ENCODE measurements at regions not wholly inside any gene's neighbourhood (a gene's known extent, or its start where the extent isn't known, plus 50 kb on each side); places are given as distances from the start of the nearest gene placed in this dataset.
"Not testable (repeated sequence)": the region's sequence is repeated elsewhere in the genome, so short reads cannot be mapped to it uniquely, and the experiment has no call there.

DNA sequence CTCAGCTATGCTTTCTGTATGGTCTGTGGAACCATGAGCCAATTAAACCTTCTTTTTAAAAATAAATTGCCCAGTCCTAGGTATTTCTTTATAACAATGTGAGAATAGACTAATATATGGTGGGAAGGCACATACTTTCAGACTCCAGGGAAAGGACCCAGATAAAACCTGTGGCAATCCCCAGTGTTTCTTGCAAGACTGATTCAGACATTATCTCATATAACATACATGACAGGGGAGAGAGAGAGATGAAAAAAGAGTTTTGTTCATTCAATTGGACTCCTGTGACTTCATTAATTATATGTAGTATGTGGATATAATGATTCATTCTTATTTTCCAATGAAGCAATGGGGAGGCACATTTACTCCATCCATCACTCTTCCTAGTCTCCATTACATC, 291.4 kb upstream of the PRKX start:
- intact Hi-C loops (cut with DNase I), result no loop called here
- no peaks in the 10 kb centered on the region for H3K27me3 ChIP-seq
- no peaks in the 10 kb centered on the region for H3K4me1 ChIP-seq
- TF ChIP-seq POLR2A (IDR thresholded peaks at IDR 0.05), result no peak
- no peak for ATAC-seq
- H3K27ac ChIP-seq, result no peak overlapping the region
- H3K4me3 ChIP-seq, result no peak overlapping the region
- DNase-seq, result no peak
- H3K9me3 ChIP-seq, result no peaks in the 10 kb centered on the region
- no peaks in the 10 kb centered on the region for H3K36me3 ChIP-seq (replicated peaks in 1 of 2; ENCODE audit: insufficient read depth in 1 of 2, low read depth in 2 of 2)

DNA sequence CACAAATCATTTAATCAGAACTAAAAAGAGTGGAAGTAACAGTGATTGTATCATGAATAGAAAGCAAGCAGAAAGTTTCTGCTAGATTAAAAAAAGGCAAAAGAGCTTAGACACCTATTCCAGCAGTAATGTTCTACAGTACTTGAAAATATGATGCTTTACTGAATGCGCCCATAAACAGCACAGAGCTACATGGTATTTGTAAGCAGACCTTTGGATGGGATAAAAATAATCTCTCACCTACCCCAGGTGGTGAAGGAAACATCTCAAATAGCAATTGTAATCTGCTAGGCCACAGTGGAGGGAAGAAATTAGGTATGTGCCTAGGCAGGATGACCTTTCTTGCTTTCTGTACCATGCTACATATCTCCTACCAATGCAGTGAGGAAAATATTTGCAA, 280.9 kb upstream of the PRKX start:
- Histone ChIP-seq H3K9me3 (no peaks in the 10 kb centered on the region), H3K4me3 (no peak overlapping the region), H3K36me3 (replicated peaks in 1 of 2; ENCODE audit: insufficient read depth in 1 of 2, low read depth in 2 of 2) (no peaks in the 10 kb centered on the region), H3K4me1 (no peaks in the 10 kb centered on the region), H3K27me3 (no peaks in the 10 kb centered on the region), H3K27ac (no peak overlapping the region)
- ATAC-seq, result no peak
- TF ChIP-seq POLR2A (IDR thresholded peaks at IDR 0.05), result no peak
- TF ChIP-seq, protein P1, sequence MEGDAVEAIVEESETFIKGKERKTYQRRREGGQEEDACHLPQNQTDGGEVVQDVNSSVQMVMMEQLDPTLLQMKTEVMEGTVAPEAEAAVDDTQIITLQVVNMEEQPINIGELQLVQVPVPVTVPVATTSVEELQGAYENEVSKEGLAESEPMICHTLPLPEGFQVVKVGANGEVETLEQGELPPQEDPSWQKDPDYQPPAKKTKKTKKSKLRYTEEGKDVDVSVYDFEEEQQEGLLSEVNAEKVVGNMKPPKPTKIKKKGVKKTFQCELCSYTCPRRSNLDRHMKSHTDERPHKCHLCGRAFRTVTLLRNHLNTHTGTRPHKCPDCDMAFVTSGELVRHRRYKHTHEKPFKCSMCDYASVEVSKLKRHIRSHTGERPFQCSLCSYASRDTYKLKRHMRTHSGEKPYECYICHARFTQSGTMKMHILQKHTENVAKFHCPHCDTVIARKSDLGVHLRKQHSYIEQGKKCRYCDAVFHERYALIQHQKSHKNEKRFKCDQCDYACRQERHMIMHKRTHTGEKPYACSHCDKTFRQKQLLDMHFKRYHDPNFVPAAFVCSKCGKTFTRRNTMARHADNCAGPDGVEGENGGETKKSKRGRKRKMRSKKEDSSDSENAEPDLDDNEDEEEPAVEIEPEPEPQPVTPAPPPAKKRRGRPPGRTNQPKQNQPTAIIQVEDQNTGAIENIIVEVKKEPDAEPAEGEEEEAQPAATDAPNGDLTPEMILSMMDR (IDR thresholded peaks at IDR 0.05), result no peak
- DNase-seq, result no peak
- WGBS, 2 donors, result 75 to 89% methylated on average over 1 of the region's 1 CpG
- intact Hi-C loops (cut with DNase I), result no loop called here

DNA sequence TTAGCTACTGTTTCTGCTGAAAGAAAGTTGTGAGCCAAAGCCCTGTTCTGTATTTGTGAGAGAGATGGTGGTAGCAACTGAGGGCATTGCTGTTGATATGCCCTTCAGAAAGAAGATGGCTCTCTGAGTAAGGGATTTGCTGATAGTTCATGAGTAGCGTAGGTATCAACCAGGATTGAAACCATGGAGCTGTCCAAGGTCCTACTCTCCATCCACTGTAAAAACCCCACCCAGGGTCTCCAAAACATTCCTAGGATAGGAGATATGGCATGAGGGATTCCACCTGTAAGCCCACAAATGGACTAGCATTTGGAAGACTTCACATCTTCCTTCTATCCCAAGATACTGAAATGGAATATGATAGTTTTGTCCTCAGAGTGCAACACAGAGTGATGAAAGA, 277.1 kb upstream of the PRKX start:
- no peak overlapping the region for H3K4me3 ChIP-seq
- 17% methylated on average over 1 of the region's 1 CpG; no CpG with 5 or more reads in 1 of the 2 donors for WGBS, 2 donors
- H3K4me1 ChIP-seq, result no peaks in the 10 kb centered on the region
- DNase-seq, result no peak
- H3K9me3 ChIP-seq, result no peaks in the 10 kb centered on the region
- ATAC-seq, result no peak
- H3K27me3 ChIP-seq, result no peaks in the 10 kb centered on the region
- H3K27ac ChIP-seq, result no peak overlapping the region
- intact Hi-C loops (cut with DNase I), result no loop called here
- H3K36me3 ChIP-seq (replicated peaks in 1 of 2; ENCODE audit: insufficient read depth in 1 of 2, low read depth in 2 of 2), result no peaks in the 10 kb centered on the region
- TF ChIP-seq, protein P1 (IDR thresholded peaks at IDR 0.05), result no peak
- TF ChIP-seq POLR2A (IDR thresholded peaks at IDR 0.05), result no peak

- 52 to 53% methylated on average over 4 to 6 of the region's 8 CpGs for WGBS, 2 donors
- DNase-seq; H3K4me3 ChIP-seq; H3K36me3 ChIP-seq (replicated peaks in 1 of 2; ENCODE audit: insufficient read depth in 1 of 2, low read depth in 2 of 2); H3K4me1 ChIP-seq; intact Hi-C loops (cut with DNase I); H3K27me3 ChIP-seq; H3K27ac ChIP-seq; H3K9me3 ChIP-seq; ATAC-seq: not testable (repeated sequence)
Observed at GRCh38 chrX:3972104-3972858, 258.8 kb upstream of the PRKX start.

DNA sequence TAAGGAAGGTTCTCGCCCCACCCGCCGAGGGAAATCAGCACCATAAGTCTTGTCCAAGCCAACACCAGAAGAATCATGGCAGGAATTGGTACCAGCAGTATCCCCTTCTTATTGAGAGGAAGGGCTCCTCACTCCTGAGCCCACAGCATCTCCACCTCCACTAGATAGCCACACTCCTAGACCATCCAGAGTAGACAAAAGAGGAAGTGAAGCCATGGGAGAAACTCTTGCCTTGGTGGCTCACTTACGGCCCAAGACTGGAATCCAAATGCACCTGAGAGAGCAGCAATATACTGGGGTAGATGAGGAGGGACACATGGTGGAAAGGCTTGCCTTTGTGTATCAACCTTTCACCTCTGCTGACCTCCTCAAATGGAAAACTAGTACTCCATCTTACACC, 255.3 kb upstream of the PRKX start:
- TF ChIP-seq, protein P1 (IDR thresholded peaks at IDR 0.05), result no peak
- TF ChIP-seq POLR2A (IDR thresholded peaks at IDR 0.05), result no peak
- 95 to 97% methylated on average over 3 to 4 of the region's 4 CpGs for WGBS, 2 donors

GRCh38 chrX:3963980-3964379, 250.5 kb upstream of the PRKX start:
- Histone ChIP-seq H3K4me3 (no peak overlapping the region), H3K9me3 (no peaks in the 10 kb centered on the region), H3K4me1 (no peaks in the 10 kb centered on the region), H3K27ac (no peak overlapping the region), H3K36me3 (replicated peaks in 1 of 2; ENCODE audit: insufficient read depth in 1 of 2, low read depth in 2 of 2) (no peaks in the 10 kb centered on the region), H3K27me3 (no peaks in the 10 kb centered on the region)
- ATAC-seq (no peak), DNase-seq (no peak)
- 25 to 32% methylated on average over 6 of the region's 6 CpGs for WGBS, 2 donors
- intact Hi-C loops (cut with DNase I), result no loop called here
- TF ChIP-seq, protein P1 (IDR thresholded peaks at IDR 0.05), result no peak
- no peak for TF ChIP-seq POLR2A (IDR thresholded peaks at IDR 0.05)

More for the DNA sequence above, 255.3 kb upstream of the PRKX start:
- no peaks in the 10 kb centered on the region for H3K27me3 ChIP-seq
- DNase-seq (no peak), ATAC-seq (no peak)
- H3K4me1 ChIP-seq, result no peaks in the 10 kb centered on the region
- no peak overlapping the region for H3K27ac ChIP-seq
- intact Hi-C loops (cut with DNase I), result no loop called here
- no peak overlapping the region for H3K4me3 ChIP-seq
- no peaks in the 10 kb centered on the region for H3K9me3 ChIP-seq
- no peaks in the 10 kb centered on the region for H3K36me3 ChIP-seq (replicated peaks in 1 of 2; ENCODE audit: insufficient read depth in 1 of 2, low read depth in 2 of 2)
